HG03135 (cell line): ENCODE measurements at regions not wholly inside any gene's neighbourhood (a gene's known extent, or its start where the extent isn't known, plus 50 kb on each side); places are given as distances from the start of the nearest gene placed in this dataset.

Experiments used
- ATAC-seq: cut with Tn5 transposase; IDR thresholded peaks from one replicate; pipeline ENCODE4 v1.9.1; 2021; ENCODE audit warnings: mild to moderate bottlenecking, moderate library complexity; ENCODE audit not compliant: unreplicated experiment

DNA sequence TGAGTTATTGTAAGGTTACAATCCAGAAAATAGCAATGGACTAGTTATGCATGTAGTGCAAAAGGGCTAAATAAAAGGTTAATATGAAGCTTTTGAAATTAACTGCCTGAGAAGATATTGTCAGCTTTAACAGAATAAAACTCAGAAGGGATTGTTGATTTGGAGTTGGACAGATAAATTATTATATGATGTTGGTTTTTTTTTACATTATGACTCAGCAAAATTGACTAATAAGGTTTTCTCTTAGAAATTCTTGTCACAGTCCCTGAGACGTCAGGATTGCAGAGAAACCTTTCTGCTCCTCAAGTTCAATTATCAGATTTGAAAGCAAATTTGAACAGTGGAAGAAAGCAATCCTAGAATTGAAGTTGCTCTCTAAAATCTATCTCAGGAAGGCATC, 946.9 kb downstream of the CBLN2 start:
- ATAC-seq = no peak

DNA sequence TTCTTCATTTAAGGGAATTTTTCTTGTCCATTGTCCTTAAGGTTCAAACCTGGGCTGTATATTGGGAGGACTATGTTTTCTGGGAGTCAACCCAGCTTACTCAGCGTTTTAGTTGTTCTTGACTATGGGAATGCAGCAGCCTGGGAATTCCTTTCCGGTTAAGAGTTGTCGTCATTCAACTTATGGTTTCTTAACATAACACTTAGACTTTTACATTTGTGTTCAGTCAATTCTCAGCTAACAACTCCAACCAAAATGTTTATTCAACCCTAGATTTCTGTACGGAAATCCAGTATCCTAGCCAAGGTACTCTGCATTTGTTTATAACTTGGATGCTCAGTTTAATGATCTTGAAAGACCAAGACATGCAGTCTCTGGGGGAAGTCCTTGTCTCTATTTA, 960.9 kb downstream of the CBLN2 start:
- no peak for ATAC-seq

DNA sequence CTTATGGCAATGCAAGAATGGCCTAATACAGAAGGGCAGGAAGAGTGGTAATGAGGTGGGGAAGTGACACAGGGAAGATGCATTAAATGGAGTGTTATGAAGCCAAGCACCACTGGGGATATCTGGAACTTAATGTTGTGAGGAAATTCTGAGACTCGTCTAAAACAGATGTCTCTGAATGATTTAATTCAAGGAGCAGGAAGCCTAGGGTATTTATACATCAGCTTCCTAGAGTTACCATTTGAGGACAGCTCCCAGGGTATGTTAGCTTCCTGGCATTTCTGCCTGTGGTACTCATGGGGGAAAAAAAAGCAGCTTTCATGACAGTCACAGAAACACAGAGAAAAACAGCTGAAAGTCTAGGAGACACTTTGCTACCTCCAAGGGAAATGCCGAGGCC, 989.5 kb downstream of the CBLN2 start:
- no peak for ATAC-seq

DNA sequence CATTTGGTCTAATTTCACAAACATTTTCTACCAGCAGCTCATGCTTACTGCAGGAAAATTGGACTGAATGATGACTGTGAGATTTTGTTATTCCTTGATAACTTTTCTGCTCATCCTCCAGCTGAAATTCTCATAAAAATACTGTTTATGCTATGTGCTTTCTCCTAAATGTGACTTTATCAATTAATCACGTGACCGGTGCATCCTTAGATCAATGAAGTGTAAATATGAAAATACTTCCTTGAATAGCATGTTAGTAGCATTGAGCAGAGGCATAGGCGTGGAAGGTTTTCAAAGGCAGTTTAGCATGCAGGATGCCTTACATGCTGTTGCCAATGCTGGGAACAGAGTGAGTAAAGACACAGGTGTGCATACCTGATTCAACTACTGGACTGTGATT, 1002.5 kb downstream of the CBLN2 start:
- ATAC-seq = no peak

- no peak for ATAC-seq
Measured at GRCh38 chr18:71529703-71530303, 1014.3 kb downstream of the CBLN2 start.

GRCh38 chr18:71523483-71524435, 1020.4 kb downstream of the CBLN2 start:
- no peak for ATAC-seq

DNA sequence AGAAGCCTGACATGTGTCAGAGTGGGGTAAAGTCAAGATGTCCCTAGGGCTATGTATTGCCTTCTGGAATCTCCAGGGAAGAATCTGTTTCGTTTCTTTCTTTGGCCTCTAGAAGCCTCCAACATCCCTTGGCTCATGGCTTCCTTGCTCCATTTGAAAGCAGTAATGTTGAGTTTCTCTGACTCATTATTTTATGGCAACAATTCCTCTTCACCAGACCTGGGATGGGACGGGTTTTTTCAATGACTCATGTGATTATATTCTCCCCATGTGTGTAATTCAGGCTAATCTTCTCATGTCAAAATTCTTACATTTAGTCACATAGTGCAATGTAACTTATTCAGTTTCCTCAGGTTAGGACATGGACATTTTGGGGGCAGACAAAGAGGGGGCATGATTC, 1038.6 kb downstream of the CBLN2 start:
- ATAC-seq = no peak

DNA sequence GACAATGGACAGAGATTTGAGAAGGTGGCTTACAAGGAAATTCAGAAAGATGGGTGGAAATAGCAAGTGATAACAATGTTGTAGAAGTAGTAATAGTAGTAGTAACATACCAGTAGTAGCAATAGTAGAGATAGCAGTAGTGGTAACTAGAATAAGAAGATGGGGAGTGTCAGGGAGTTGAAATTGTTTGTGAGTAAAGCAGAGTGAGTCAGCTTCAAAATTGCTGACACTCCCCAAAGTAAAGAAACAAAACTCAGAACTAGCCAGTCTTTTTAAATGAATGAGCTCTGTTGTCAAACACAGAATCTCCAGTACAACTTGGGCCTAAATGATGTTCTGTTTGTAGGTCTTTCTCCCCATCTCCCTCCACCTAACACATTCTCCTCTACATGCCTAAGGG, 1040.9 kb downstream of the CBLN2 start:
- ATAC-seq = no peak

- ATAC-seq = no peak
Measured at GRCh38 chr18:71485611-71486010, 1058.5 kb downstream of the CBLN2 start.

- no peak for ATAC-seq
Measured at GRCh38 chr18:71471963-71472725, 1072.0 kb downstream of the CBLN2 start.

DNA sequence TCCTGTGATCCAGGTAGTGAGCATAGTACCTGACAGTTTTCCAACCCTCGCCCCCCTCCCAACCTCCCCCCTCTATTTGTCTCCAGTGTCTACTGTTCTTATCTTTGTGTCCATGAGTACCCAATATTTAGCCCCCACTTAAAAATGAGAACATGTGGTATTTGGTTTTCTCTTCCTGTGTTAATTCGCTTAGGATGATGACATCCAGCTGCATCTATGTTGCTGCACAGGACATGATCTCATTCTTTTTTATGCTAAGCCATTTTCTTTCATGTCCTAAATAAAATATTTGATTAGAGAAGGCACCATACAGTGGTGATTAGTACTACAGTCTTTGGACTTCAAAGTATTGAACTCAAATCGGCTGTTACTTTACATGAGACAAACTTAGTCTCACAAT, 1087.9 kb downstream of the CBLN2 start:
- ATAC-seq = no peak

DNA sequence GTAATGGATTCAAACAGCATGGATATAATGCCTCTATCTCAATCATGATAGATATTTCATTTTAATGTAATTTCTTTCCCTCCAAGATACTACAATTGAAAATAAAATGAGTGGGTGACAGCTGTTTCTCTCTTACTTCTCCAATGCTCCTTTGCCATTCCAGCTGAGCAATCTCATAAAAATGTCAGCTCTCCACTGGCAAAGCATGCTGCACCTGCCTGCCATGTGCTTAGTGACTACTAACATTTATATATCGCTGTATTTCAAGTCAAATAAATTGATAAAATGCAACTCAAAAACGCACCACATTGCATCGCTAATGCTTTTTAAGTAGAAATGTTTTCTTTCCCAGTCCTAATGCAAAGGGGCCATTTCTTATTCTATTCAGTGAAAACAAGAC, 1093.9 kb downstream of the CBLN2 start:
- ATAC-seq = no peak

DNA sequence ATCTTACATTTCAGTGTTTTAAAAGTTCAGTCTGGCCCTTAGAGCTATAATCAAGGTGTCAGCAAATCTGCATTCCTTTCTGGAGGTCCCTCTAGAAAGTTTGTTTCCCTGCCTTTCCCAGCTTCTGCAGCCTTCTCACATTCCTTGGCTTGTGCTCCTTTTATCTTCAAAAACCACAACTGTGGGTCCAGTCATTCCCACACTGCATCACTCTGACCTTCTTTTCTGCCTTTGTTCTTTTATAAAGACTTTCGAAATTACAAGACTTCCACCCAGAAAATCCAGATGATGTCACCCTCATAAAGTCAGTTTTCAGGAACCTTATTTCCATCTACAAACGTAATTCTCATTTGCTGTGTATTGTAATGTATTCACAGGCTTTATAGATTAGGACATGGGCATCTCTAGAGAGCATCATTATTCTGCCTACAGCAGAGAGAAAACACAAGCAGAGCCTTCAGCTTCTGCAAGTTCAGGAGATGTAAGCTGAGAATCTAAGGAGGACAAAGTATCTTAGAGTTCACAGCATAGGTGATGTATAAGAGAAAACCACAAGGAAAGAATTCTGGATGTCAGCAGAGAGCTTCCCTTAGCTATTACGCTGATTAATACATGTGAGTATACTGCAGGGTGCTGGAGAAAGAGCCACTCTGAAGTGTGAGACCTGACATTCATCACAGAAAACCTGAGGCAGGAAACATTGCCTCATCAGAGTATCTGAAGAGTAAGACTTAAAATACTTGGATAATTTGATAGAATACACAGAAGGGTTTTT, 1100.2 kb downstream of the CBLN2 start:
- no peak for ATAC-seq

DNA sequence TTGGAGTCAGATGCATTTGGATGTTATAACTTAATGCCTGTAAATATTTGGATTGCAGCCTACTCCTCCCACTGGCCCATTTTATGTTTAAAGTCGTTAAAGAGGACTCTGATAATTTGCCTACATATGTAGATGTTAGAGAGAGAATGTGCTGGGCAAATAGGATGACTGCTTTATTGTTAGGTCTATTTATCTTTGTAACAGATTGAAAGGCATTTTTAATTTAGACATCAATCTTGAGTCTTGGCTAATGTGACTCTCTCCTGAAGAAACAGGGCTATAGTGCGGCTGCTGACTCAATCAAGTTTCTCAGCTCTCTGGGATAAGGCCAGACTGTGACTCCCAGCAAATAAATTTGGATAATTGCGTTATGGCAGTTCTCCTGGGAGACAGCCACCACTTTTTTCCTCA, 1101.4 kb downstream of the CBLN2 start:
- ATAC-seq = no peak

DNA sequence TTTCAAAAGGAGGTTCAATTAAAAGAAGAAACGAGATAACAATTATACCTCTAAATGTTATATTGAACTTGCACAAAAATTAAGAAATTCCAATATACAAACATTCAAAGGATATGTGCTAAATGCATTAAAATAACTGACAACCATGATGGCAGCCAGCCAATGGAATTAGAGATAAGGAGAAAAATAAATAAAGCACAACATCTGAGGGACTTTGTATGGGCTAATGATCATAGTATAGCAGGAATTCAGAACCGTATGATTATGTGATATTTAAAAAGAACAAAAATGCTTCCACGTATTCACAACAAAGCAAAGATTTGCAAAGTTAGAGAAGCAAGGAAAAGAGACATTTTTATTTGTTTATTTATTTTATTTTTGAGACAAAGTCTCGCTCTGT, 1103.0 kb downstream of the CBLN2 start:
- no peak for ATAC-seq

- no peak for ATAC-seq
Measured at GRCh38 chr18:71437511-71437910, 1106.6 kb downstream of the CBLN2 start.

- no peak for ATAC-seq
Measured at GRCh38 chr18:71433373-71433772, 1110.8 kb downstream of the CBLN2 start.

DNA sequence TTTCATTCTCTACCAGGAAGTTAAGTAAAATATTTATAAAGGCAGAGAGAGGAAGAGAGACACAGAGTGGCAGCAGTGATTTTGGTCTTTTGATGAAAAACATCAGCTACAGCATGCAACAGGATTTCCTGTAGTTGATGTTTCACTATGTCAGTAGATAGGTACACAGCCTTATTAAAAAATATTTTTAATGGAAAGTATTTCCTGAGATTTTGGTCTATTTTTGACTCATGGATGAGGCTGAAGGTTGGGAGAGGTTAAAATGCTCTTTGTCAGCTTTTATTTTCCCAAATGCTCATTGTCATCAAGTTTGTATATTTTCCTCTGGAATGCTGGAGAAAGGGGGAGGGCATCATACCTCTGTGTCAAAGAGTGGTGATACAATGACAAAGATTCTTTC, 1112.5 kb downstream of the CBLN2 start:
- no peak for ATAC-seq

- no peak for ATAC-seq
Measured at GRCh38 chr18:71431171-71431570, 1113.0 kb downstream of the CBLN2 start.

- ATAC-seq = no peak
Measured at GRCh38 chr18:71426441-71426840, 1117.7 kb downstream of the CBLN2 start.
